ENCODE measurements at regions not wholly inside any gene's neighbourhood (a gene's known extent, or its start where the extent isn't known, plus 50 kb on each side); places are given as distances from the start of the nearest gene placed in this dataset.

- no peak for DNase-seq (ENCODE audit: low spot score)
Measured at GRCh38 chr17:33974276-33974675, 280.8 kb upstream of the CCL2 start.

GRCh38 chr17:33976831-33977230 is 278.3 kb upstream of the CCL2 start:
- no peak for DNase-seq (ENCODE audit: low spot score)

- DNase-seq (ENCODE audit: low spot score): no peak
Measured at GRCh38 chr17:33977729-33978514, 277.2 kb upstream of the CCL2 start.

GRCh38 chr17:33978889-33979288 is 276.2 kb upstream of the CCL2 start:
- DNase-seq (ENCODE audit: low spot score): no peak

GRCh38 chr17:33980193-33980592 is 274.9 kb upstream of the CCL2 start:
- DNase-seq (ENCODE audit: low spot score): no peak

- no peak for DNase-seq (ENCODE audit: low spot score)
Measured at GRCh38 chr17:33981711-33982601, 273.1 kb upstream of the CCL2 start.

GRCh38 chr17:33982909-33983308 is 272.2 kb upstream of the CCL2 start:
- no peak for DNase-seq (ENCODE audit: low spot score)

GRCh38 chr17:33983824-33984574 is 271.1 kb upstream of the CCL2 start:
- DNase-seq (ENCODE audit: low spot score): no peak

GRCh38 chr17:33986088-33986487 is 269.0 kb upstream of the CCL2 start:
- DNase-seq (ENCODE audit: low spot score): no peak

- DNase-seq (ENCODE audit: low spot score): no peak
Measured at GRCh38 chr17:33986566-33986965, 268.5 kb upstream of the CCL2 start.

- DNase-seq (ENCODE audit: low spot score): no peak
Measured at GRCh38 chr17:33987162-33987561, 267.9 kb upstream of the CCL2 start.

- DNase-seq (ENCODE audit: low spot score): no peak
Measured at GRCh38 chr17:33989361-33990148, 265.5 kb upstream of the CCL2 start.

- DNase-seq (ENCODE audit: low spot score): no peak
Measured at GRCh38 chr17:33990943-33991706, 264.0 kb upstream of the CCL2 start.

- no peak for DNase-seq (ENCODE audit: low spot score)
Measured at GRCh38 chr17:33992113-33992512, 263.0 kb upstream of the CCL2 start.

- no peak for DNase-seq (ENCODE audit: low spot score)
Measured at GRCh38 chr17:34000639-34001038, 254.4 kb upstream of the CCL2 start.

GRCh38 chr17:34001246-34001645 is 253.8 kb upstream of the CCL2 start:
- no peak for DNase-seq (ENCODE audit: low spot score)

- no peak for DNase-seq (ENCODE audit: low spot score)
Measured at GRCh38 chr17:34006126-34006525, 249.0 kb upstream of the CCL2 start.

GRCh38 chr17:34008125-34008524 is 247.0 kb upstream of the CCL2 start:
- DNase-seq (ENCODE audit: low spot score): no peak

GRCh38 chr17:34009912-34010311 is 245.2 kb upstream of the CCL2 start:
- DNase-seq (ENCODE audit: low spot score): no peak

GRCh38 chr17:34010534-34010933 is 244.6 kb upstream of the CCL2 start:
- DNase-seq (ENCODE audit: low spot score): no peak

- no peak for DNase-seq (ENCODE audit: low spot score)
Measured at GRCh38 chr17:34011599-34011998, 243.5 kb upstream of the CCL2 start.

Data from mucosa of gallbladder (tissue), 1 donor.